ENCODE measurements at regions not wholly inside any gene's neighbourhood (a gene's known extent, or its start where the extent isn't known, plus 50 kb on each side); places are given as distances from the start of the nearest gene placed in this dataset.
"Not testable (repeated sequence)": the region's sequence is repeated elsewhere in the genome, so short reads cannot be mapped to it uniquely, and the experiment has no call there.

GRCh38 chr7:119096683-119097082 is 872.2 kb downstream of the ANKRD7 start:
- no peak overlapping the region for H2AFZ ChIP-seq (ENCODE audit: low read depth, low read length, severe bottlenecking)
- H3K27ac ChIP-seq (ENCODE audit: low read depth, low read length): no peak overlapping the region
- H4K20me1 ChIP-seq (ENCODE audit: low read depth, low read length): no peaks in the 10 kb centered on the region
- TF ChIP-seq CTCF (IDR thresholded peaks at IDR 0.05; ENCODE audit: insufficient read depth, low read length, poor library complexity, severe bottlenecking): no peak
- no peak for TF ChIP-seq EZH2phosphoT487 (conservative IDR thresholded peaks at IDR 0.05; ENCODE audit: low read length)
- H3K4me3 ChIP-seq (ENCODE audit: insufficient read depth, low read length, poor library complexity, severe bottlenecking): no peak overlapping the region
- H3K36me3 ChIP-seq (ENCODE audit: low read length): no peaks in the 10 kb centered on the region
- no peaks in the 10 kb centered on the region for H3F3A ChIP-seq (ENCODE audit: insufficient read depth)
- no peaks in the 10 kb centered on the region for H3K9me2 ChIP-seq (replicated peaks; ENCODE audit: insufficient read depth, low read length)
- no peaks in the 10 kb centered on the region for H3K9me3 ChIP-seq (ENCODE audit: insufficient read depth, low read length)
- no peak overlapping the region for H3K4me2 ChIP-seq (ENCODE audit: low read depth, low read length, poor library complexity, severe bottlenecking)
- no peaks in the 10 kb centered on the region for H3K79me2 ChIP-seq (ENCODE audit: insufficient read depth, low read length)
- no peak overlapping the region for H3K9ac ChIP-seq (ENCODE audit: low read length)
- no peaks in the 10 kb centered on the region for H3K27me3 ChIP-seq (ENCODE audit: low read length)

- H3K9me2 ChIP-seq (replicated peaks; ENCODE audit: insufficient read depth, low read length); H4K20me1 ChIP-seq (ENCODE audit: low read depth, low read length); H3K36me3 ChIP-seq (ENCODE audit: low read length); H3K9me3 ChIP-seq (ENCODE audit: insufficient read depth, low read length); H3K79me2 ChIP-seq (ENCODE audit: insufficient read depth, low read length); H3K4me2 ChIP-seq (ENCODE audit: low read depth, low read length, poor library complexity, severe bottlenecking); H3K27me3 ChIP-seq (ENCODE audit: low read length); H3K4me3 ChIP-seq (ENCODE audit: insufficient read depth, low read length, poor library complexity, severe bottlenecking); H3K27ac ChIP-seq (ENCODE audit: low read depth, low read length); H3F3A ChIP-seq (ENCODE audit: insufficient read depth); H3K9ac ChIP-seq (ENCODE audit: low read length); H2AFZ ChIP-seq (ENCODE audit: low read depth, low read length, severe bottlenecking): not testable (repeated sequence)
Observed at GRCh38 chr7:119100611-119101258, 876.2 kb downstream of the ANKRD7 start.

GRCh38 chr7:119102291-119102690 is 877.8 kb downstream of the ANKRD7 start:
- Histone ChIP-seq H3K9me2 (replicated peaks; ENCODE audit: insufficient read depth, low read length) (no peaks in the 10 kb centered on the region), H3K9me3 (ENCODE audit: insufficient read depth, low read length) (no peaks in the 10 kb centered on the region), H3K4me3 (ENCODE audit: insufficient read depth, low read length, poor library complexity, severe bottlenecking) (no peak overlapping the region), H3K27me3 (ENCODE audit: low read length) (no peaks in the 10 kb centered on the region), H4K20me1 (ENCODE audit: low read depth, low read length) (no peaks in the 10 kb centered on the region), H3F3A (ENCODE audit: insufficient read depth) (no peaks in the 10 kb centered on the region), H3K27ac (ENCODE audit: low read depth, low read length) (no peak overlapping the region), H3K4me2 (ENCODE audit: low read depth, low read length, poor library complexity, severe bottlenecking) (no peak overlapping the region), H3K79me2 (ENCODE audit: insufficient read depth, low read length) (no peaks in the 10 kb centered on the region), H2AFZ (ENCODE audit: low read depth, low read length, severe bottlenecking) (no peak overlapping the region), H3K9ac (ENCODE audit: low read length) (no peak overlapping the region), H3K36me3 (ENCODE audit: low read length) (no peaks in the 10 kb centered on the region)
- TF ChIP-seq CTCF (IDR thresholded peaks at IDR 0.05; ENCODE audit: insufficient read depth, low read length, poor library complexity, severe bottlenecking) (no peak), EZH2phosphoT487 (conservative IDR thresholded peaks at IDR 0.05; ENCODE audit: low read length) (no peak)

GRCh38 chr7:119105381-119105780 is 880.9 kb downstream of the ANKRD7 start:
- Histone ChIP-seq H4K20me1 (ENCODE audit: low read depth, low read length) (no peaks in the 10 kb centered on the region), H3K27me3 (ENCODE audit: low read length) (no peaks in the 10 kb centered on the region), H3K4me2 (ENCODE audit: low read depth, low read length, poor library complexity, severe bottlenecking) (no peak overlapping the region), H2AFZ (ENCODE audit: low read depth, low read length, severe bottlenecking) (no peak overlapping the region), H3K9ac (ENCODE audit: low read length) (no peak overlapping the region), H3K36me3 (ENCODE audit: low read length) (no peaks in the 10 kb centered on the region), H3K79me2 (ENCODE audit: insufficient read depth, low read length) (no peaks in the 10 kb centered on the region), H3K9me3 (ENCODE audit: insufficient read depth, low read length) (no peaks in the 10 kb centered on the region), H3K27ac (ENCODE audit: low read depth, low read length) (no peak overlapping the region), H3K9me2 (replicated peaks; ENCODE audit: insufficient read depth, low read length) (no peaks in the 10 kb centered on the region), H3K4me3 (ENCODE audit: insufficient read depth, low read length, poor library complexity, severe bottlenecking) (no peak overlapping the region), H3F3A (ENCODE audit: insufficient read depth) (no peaks in the 10 kb centered on the region)
- no peak for TF ChIP-seq EZH2phosphoT487 (conservative IDR thresholded peaks at IDR 0.05; ENCODE audit: low read length)
- TF ChIP-seq CTCF (IDR thresholded peaks at IDR 0.05; ENCODE audit: insufficient read depth, low read length, poor library complexity, severe bottlenecking): no peak
